KOPT-K1 (cell line): ENCODE measurements at regions not wholly inside any gene's neighbourhood (a gene's known extent, or its start where the extent isn't known, plus 50 kb on each side); places are given as distances from the start of the nearest gene placed in this dataset.

Source experiments
- H3K27ac ChIP-seq: fragments of 200-600 bp; sonication (generic); 2 replicates; pipeline ENCODE4 v1.5.1; 2016; ENCODE audit warnings: antibody characterized with exemption, mild to moderate bottlenecking, low read depth, low read length; ENCODE audit not compliant: poor library complexity, severe bottlenecking
- H3K36me3 ChIP-seq: fragments of 200-600 bp; sonication (generic); 2 replicates; pipeline ENCODE4 v1.5.1; 2017; ENCODE audit warnings: antibody characterized with exemption, mild to moderate bottlenecking, low read length, moderate library complexity; ENCODE audit not compliant: insufficient read depth
- H3K9me3 ChIP-seq: fragments of 200-600 bp; sonication (generic); 2 replicates; pipeline ENCODE4 v1.5.1; 2017; ENCODE audit warnings: antibody characterized with exemption, low read length, mild to moderate bottlenecking; ENCODE audit not compliant: insufficient read depth, poor library complexity, severe bottlenecking

DNA sequence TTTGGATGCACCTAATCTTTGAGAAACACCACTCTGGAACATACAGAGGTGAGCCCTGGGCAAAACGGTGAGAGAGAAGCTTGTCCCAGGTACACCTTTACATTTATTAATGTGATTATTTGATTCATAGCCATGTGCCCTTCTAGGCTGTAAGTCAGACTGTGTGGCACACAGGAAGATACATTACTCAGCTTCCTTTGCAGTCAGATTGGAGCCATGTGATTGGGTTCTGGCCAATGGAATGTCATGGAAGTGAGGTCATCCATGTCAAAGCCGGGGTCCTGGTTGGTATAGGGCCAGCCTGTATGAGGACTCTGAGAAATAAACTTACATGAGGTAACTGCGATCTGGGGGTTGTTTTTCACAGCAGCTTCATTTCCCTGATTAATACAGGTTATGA, 106.8 kb upstream of the CD180 start:
- H3K36me3 ChIP-seq: no peaks in the 10 kb centered on the region
- no peaks in the 10 kb centered on the region for H3K9me3 ChIP-seq
- no peak overlapping the region for H3K27ac ChIP-seq

DNA sequence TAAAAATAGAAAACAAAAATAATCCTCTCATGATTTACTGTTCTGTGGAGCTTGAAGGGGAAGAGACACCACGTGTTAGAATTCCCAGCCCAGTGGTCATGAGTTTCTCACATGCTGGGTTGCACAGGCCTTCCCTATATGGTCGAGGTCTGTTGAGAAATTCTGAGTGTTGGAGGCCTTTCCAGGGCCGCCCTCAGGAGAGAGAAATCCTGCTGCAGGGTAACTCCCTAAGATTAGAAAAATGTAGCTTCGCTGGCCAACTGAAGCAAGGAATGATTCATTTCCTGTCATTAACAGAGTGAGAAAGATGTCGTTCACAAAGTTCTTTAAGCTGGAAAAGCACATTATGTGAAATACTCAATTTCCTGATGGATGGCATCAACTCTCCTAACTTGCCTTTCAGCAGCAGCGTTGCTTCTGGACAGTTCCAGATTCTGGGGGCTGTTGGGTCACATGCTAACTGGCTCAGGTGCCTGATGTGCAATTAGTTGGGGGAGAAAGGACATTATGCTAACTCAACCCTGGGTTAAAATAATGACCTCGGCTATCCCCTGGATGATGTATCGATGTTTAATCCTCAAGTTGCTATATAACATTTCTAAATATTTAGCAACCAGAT, 104.8 kb upstream of the CD180 start:
- Histone ChIP-seq H3K36me3 (no peaks in the 10 kb centered on the region), H3K9me3 (no peaks in the 10 kb centered on the region), H3K27ac (no peak overlapping the region)

DNA sequence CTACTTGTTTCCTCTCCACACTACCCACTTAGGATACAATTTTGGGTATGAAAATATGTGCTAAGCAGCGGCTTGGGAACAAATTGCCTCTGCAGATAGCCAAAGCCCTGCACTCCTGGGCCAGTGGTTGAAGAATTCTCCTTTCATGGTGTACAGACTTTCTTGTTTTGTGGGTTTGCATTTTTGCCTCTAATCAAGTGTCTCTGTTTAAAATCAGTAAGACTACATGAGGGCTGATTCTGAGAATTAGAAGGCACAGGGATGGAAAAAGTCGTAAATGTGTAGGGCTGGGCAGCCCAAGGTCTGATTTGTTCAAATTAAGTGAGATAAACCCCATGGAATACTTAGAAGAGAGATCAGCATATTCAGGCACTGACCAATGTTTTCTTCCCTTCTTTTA, 103.7 kb upstream of the CD180 start:
- no peaks in the 10 kb centered on the region for H3K9me3 ChIP-seq
- H3K36me3 ChIP-seq: no peaks in the 10 kb centered on the region
- no peak overlapping the region for H3K27ac ChIP-seq

DNA sequence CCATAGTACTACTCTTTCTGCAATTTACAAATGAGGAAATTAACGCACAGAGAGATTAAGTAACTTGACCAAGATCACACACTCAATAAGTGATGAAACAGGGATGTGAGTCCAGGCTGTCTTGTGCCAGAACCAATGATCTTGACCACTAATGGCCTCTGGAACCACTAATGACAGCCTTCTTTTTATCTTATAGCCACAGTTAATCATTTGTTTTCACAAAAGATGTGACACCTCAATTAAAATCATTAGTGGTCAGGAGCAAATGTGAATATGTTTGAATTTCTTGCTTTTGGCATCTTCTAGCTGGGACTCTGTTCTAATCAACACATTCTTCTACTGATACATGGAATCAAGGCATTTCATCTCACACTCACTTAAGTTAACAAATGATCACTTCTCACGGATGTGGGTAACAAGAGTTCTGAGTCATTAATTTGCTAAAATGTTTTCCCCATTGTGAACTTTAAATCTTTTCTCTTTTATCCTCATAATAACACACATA, 102.7 kb upstream of the CD180 start:
- H3K36me3 ChIP-seq: no peaks in the 10 kb centered on the region
- H3K27ac ChIP-seq: no peak overlapping the region
- H3K9me3 ChIP-seq: no peaks in the 10 kb centered on the region

DNA sequence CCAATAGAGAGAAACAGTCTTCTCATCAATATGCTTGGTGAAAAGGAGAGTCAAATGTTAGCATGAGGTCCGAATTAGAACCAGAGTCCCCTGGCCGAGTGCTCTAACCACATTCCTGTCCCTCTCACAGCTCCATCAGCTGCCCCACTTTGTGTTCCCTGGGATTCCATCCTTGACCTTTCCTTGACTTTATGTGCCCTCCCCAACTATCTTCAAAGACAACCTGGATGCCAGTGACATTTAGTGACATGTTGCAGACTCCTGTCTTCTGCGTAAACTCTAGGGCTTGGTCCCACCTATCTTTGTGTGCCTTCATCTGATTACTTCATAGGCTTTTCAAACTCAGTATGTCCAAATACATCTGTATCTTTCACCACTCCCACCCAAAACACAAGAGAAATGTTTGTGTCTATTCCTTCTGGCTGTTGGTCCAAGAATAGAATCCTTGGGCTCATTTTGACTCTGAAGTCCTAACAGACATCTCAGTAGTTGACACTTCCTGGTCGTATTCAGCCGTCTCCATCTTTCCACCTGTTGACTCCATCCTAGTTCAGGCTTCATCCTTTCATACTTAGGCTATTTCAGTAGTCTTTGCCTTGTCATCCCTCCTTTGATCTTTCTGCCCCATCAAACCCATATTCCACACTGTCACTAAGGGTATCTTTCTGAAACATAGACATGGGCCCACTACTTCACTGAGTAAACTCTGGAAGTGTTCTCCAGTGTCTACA, 101.4 kb upstream of the CD180 start:
- H3K27ac ChIP-seq: no peak overlapping the region
- no peaks in the 10 kb centered on the region for H3K36me3 ChIP-seq

DNA sequence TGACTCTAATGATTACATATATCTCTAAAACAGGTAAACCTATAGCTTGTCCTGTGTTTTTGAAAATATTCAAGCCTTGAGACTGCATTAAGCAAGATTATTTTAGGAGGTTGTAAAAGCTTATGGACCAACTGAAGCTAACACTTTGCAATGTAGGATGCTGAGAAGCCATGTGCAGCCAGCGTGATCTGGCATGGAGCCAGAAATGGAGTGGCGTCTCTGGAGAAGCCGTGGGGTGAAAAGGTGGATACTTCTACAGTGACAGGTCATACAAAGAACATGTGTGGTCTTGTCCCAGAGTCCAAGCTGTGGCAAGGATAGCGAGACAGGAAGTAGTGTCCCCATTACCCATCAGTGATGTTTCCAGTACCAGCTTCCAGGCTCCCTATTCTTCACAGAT, 100.8 kb upstream of the CD180 start:
- H3K9me3 ChIP-seq: no peaks in the 10 kb centered on the region
- no peak overlapping the region for H3K27ac ChIP-seq
- no peaks in the 10 kb centered on the region for H3K36me3 ChIP-seq

More for the DNA sequence above, 101.4 kb upstream of the CD180 start:
- H3K9me3 ChIP-seq: no peaks in the 10 kb centered on the region

DNA sequence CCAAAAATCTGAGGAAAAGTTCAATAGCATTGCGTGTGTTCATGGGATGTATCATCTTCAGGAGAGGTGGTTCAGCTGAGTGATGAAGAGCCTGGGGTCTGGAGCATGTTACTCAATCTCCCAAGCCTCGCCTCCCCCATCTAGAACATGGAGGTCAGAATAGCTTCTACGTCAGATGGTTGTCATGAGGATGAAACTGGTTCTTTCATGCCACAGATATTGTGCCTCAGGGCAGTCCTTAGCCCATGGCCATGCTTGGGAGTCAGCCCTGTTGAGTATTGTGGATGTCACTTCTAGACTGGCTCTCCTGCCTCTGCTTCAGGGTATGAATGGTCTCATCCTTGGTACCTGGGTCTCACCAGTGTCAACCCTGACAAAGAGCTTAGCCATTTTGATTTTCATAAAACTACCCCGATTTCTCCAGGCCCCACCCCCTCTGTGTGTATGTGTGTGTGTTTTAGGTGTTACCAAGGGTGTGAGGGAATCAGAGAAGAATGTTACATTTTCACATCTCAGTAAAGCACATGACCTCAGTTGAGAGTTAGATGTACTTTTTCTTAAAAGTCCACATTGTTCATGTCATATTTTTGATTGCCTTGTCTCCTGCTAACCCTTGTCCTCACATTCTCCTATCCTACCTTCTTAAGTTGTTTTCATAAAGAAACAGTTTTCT, 97.8 kb upstream of the CD180 start:
- Histone ChIP-seq H3K27ac (no peak overlapping the region), H3K9me3 (no peaks in the 10 kb centered on the region), H3K36me3 (no peaks in the 10 kb centered on the region)

DNA sequence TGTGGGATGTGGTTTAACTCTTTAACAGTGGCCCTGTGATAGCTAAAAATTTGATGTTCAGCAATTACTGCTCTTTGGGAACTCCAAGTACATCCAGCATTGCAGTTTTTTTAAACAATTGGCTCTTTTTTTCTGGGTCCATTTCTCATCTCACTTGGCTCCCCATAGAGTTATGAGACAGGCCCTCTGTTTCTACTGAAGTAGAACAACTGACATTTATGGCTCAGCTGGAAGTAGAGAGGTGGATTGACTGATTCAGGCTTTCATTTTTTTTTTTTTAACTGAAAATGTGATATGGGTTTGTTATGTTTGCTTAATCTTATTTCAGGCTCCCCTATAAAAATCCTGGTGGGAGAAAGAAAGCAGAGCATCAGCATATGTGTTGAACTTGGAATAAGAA, 96.6 kb upstream of the CD180 start:
- Histone ChIP-seq H3K36me3 (no peaks in the 10 kb centered on the region), H3K27ac (no peak overlapping the region), H3K9me3 (no peaks in the 10 kb centered on the region)

DNA sequence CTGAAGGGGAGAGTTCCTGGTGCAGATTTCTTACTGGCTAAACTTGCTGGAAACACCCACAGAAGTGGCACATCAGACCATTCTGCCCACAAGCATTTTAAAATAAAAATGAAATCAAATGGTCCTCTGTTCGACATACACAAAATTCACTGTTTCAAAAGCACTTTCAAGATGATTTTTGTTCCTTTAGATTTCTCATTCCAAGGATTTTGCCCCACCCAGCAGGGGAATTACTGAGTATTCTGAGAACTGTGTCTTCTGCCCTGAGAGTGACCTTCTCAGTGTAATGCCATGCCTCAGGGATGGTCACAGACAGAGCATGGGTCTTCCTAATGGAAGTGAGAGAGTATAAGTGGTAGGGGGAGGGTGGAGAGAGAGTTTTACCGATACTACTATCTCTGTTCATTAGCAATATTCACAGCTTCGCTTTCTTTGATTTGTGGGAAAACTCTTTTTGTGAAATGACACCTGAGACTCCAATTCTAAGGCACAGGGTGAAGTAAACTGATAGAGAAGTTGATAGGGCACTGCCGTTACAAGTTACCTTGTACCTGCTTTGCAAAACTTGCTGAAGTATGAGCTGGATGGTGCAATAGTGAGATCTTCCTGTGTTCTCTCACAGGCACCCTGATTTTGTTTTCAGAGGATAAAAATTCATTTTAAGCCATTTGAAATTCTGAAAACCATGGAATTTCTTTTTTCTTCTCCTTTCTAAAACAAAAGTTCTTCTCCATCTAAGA, 95.8 kb upstream of the CD180 start:
- H3K27ac ChIP-seq: no peak overlapping the region
- H3K36me3 ChIP-seq: no peaks in the 10 kb centered on the region
- H3K9me3 ChIP-seq: no peaks in the 10 kb centered on the region

DNA sequence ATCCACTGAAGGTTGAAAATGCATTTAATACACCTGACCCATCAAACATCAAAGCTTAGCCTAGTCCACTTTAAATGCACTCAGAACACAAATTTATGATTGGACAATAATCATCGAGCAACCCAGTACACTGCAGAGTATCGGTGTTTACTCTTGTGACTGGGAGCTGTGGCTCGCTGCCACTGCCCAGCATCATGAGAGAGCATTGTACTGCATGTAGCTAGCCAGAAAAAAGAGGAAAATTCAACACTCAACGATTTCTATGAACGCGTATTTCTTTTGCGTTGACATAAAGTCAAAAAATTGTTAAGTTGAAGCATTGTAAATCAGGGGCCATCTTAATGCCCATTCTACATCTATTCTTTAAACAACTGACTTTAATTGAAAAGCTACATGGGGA, 95.1 kb upstream of the CD180 start:
- H3K9me3 ChIP-seq: no peaks in the 10 kb centered on the region
- H3K36me3 ChIP-seq: no peaks in the 10 kb centered on the region
- H3K27ac ChIP-seq: no peak overlapping the region

DNA sequence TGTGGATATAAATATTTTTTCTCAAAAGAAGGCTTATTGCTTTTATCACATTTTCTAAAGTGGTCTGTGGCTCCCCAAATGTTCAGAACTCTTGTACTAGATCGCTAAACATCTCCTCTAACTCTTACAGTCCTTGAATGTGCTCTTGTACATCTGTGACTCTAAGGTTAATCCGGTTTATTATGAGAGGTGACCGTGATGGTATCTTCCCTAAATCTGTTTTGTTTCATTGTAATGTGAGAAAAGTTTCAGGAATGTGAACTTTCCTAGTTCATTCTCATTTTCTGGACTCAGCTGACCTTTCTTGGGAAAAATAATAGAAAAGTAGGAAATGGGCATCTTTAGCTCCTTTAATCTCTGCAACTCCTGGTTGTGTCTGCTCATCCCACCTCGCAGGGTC, 94.5 kb upstream of the CD180 start:
- H3K36me3 ChIP-seq: no peaks in the 10 kb centered on the region
- H3K27ac ChIP-seq: no peak overlapping the region

DNA sequence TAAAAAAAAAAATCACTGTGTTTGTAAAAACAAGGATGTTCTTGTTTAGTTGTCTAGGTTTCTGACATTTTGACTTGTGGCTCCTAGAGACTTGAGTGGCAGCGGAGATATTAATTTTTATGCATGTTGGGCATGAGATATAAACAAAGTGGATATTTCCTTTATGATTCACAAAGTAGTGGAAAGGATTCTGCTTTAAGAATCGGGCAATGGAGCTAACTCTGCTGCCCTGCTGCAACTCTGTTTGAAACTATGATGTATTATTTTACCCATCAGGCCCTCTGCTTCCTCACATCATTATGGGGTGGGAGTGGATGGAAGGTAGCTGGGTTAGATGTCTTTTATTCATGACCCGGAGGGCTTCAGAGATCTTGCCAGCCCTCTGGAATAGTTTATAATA, 94.1 kb upstream of the CD180 start:
- Histone ChIP-seq H3K36me3 (no peaks in the 10 kb centered on the region), H3K27ac (no peak overlapping the region), H3K9me3 (no peaks in the 10 kb centered on the region)

More for the DNA sequence above, 94.5 kb upstream of the CD180 start:
- H3K9me3 ChIP-seq: no peaks in the 10 kb centered on the region

DNA sequence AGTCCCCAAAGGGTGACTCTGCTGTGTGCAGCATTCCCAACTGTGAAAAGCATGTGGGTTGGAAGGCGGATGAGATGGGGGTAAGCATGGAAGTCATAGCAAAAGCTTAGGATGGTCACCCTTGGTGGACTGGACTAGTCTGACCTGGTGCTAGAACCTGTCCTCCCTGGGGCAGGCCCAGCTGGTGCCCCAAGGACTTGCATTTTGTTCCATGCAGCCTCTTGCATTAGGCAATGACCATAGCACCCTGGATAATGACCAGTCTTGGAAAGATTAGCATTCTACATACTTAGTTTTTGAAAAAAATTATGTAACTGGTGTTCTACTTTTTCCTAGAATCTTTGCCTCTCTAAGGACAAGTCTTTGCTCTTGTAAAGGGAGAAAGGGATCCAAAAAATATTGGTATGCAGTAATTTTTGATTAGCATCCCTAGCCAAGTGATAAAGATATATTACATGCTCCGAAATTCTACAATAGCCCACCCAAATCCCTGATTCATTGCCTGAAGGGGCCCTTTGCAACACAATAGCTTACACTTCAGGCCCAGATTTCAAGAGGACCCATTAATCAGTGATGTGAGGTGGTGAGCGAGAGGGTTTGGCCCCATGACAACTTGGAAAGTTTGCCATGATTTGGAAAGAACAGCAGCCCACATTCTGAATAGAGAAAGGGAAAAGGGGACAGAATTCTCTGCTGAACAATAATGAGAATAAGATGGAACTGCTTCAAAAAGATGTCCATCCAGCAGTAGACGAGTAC, 93.3 kb upstream of the CD180 start:
- Histone ChIP-seq H3K36me3 (no peaks in the 10 kb centered on the region), H3K27ac (no peak overlapping the region), H3K9me3 (no peaks in the 10 kb centered on the region)

DNA sequence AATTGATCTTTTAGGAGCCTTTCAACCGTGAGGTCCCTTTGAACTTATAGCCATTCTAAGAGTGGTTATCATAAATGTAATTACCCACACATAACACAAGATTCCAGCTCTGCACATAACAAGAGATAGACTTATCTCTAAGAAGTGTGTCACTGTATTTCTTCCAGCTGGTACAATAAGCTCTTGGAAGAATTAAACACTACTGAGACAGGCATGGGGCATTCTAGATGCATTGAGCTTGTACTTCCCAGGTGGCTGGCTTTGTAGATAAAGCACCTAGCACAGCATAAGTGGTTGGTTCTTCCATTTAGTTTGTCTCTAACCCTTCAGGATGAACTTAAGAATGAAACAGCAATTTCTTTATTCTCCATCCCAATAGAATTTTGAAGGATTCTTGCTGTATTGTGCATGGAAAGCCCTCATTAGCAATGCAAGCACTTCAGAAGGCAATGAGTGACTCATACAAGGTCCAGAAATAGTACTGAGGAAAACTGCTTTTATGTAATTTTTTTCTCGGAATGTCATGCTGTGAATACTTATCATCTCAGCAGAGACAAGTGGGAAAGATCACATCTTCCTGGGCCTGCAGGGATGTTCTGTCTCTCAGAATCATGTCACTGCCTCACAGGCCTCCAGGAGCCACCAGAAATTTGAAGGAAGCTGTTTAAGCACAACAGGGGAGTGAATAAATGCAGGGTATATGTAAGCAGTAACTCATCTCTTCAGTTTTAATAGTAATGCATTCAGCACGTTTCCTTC, 91.1 kb upstream of the CD180 start:
- Histone ChIP-seq H3K27ac (no peak overlapping the region), H3K36me3 (no peaks in the 10 kb centered on the region), H3K9me3 (no peaks in the 10 kb centered on the region)
